ENCODE measurements at regions not wholly inside any gene's neighbourhood (a gene's known extent, or its start where the extent isn't known, plus 50 kb on each side); places are given as distances from the start of the nearest gene placed in this dataset.

DNA sequence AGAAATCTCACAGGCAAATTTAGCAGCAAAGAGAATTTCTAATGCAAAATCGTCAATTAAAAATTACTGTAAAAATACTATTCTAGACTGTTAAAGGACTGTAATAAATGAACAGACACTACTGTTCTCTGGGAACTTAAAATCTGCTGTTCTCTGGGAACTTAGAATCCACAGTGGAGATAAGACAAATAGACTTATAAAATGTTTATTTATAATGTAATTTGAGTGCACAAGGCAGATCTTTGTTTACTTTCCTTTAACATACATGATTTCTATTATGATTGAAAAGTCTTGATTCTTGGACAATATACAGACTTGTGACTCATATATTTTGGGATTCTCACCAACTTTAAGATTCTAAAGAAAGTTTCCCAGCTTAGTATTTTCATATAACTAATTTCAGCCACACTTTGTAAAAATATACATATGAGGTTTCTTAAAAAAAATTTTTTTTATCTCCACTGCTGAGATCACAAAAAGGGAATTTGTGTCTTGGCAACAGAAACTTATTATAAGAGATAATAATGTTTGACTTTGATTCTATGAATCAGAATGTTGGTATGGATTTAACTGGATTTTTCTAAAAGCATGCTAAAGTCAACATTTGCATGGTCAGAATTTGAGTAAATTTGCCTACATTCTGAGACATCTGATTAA, 166.3 kb upstream of the RHOBTB1 start:
- no peak overlapping the region for H4K8ac ChIP-seq (ENCODE audit: low read depth, low read length)
- no peak overlapping the region for H3K9ac ChIP-seq (ENCODE audit: low read length)
- H3K27me3 ChIP-seq (ENCODE audit: insufficient read depth, low read length): no peaks in the 10 kb centered on the region
- H3K4ac ChIP-seq (ENCODE audit: low read depth, low read length): no peak overlapping the region
- H4K12ac ChIP-seq (ENCODE audit: low read depth, low read length): no peak overlapping the region
- no peaks in the 10 kb centered on the region for H3K4me1 ChIP-seq (ENCODE audit: control insufficient read depth in 1 of 2, insufficient read depth in 2 of 2, low read length in 2 of 2)
- H3K18ac ChIP-seq (ENCODE audit: low read length): no peak overlapping the region
- no CpG with 5 or more reads among the region's 1 CpG for WGBS (ENCODE audit: extremely low coverage, insufficient coverage, insufficient read length)
- no peaks in the 10 kb centered on the region for H3K36me3 ChIP-seq (ENCODE audit: control insufficient read depth in 1 of 2, insufficient read depth in 2 of 2, low read length in 2 of 2)
- DNase-seq: no peak
- H3K79me1 ChIP-seq (ENCODE audit: low read length): no peaks in the 10 kb centered on the region
- H2BK120ac ChIP-seq (ENCODE audit: insufficient read depth, low read length, poor library complexity): no peak overlapping the region
- no peak overlapping the region for H2AFZ ChIP-seq (ENCODE audit: insufficient read depth, low read length, poor library complexity)
- H2BK12ac ChIP-seq (ENCODE audit: low read length): no peak overlapping the region
- no peak overlapping the region for H3K14ac ChIP-seq (ENCODE audit: low read length)
- no peak overlapping the region for H3K4me2 ChIP-seq (ENCODE audit: low read length)
- H2BK5ac ChIP-seq (ENCODE audit: low read depth, low read length, poor library complexity): no peak overlapping the region
- no peak overlapping the region for H4K91ac ChIP-seq (ENCODE audit: low read depth, low read length)
- H3K9me3 ChIP-seq (ENCODE audit: insufficient read depth, low read depth, low read length): no peaks in the 10 kb centered on the region
- H2AK5ac ChIP-seq (ENCODE audit: low read length): no peak overlapping the region
- no peak overlapping the region for H3K27ac ChIP-seq (ENCODE audit: low read depth, low read length)
- no peak overlapping the region for H3K4me3 ChIP-seq (ENCODE audit: low read depth, low read length)
- H3K23ac ChIP-seq (ENCODE audit: low read length): no peak overlapping the region
- H3K79me2 ChIP-seq (ENCODE audit: control insufficient read depth, insufficient read depth, low read length, poor library complexity): no peaks in the 10 kb centered on the region

- Histone ChIP-seq H3K79me1 (ENCODE audit: low read length) (no peaks in the 10 kb centered on the region), H3K79me2 (ENCODE audit: control insufficient read depth, insufficient read depth, low read length, poor library complexity) (no peaks in the 10 kb centered on the region), H3K27ac (ENCODE audit: low read depth, low read length) (no peak overlapping the region), H3K27me3 (ENCODE audit: insufficient read depth, low read length) (no peaks in the 10 kb centered on the region), H3K4ac (ENCODE audit: low read depth, low read length) (no peak overlapping the region), H3K9me3 (ENCODE audit: insufficient read depth, low read depth, low read length) (no peaks in the 10 kb centered on the region), H2AFZ (ENCODE audit: insufficient read depth, low read length, poor library complexity) (no peak overlapping the region), H3K4me2 (ENCODE audit: low read length) (no peak overlapping the region), H3K18ac (ENCODE audit: low read length) (no peak overlapping the region), H3K4me3 (ENCODE audit: low read depth, low read length) (no peak overlapping the region), H3K23ac (ENCODE audit: low read length) (peak overlapping the region; percentile 33), H4K91ac (ENCODE audit: low read depth, low read length) (no peak overlapping the region), H4K8ac (ENCODE audit: low read depth, low read length) (no peak overlapping the region), H3K14ac (ENCODE audit: low read length) (no peak overlapping the region), H4K12ac (ENCODE audit: low read depth, low read length) (no peak overlapping the region), H3K9ac (ENCODE audit: low read length) (no peak overlapping the region), H2AK5ac (ENCODE audit: low read length) (no peak overlapping the region), H3K4me1 (ENCODE audit: control insufficient read depth in 1 of 2, insufficient read depth in 2 of 2, low read length in 2 of 2) (no peaks in the 10 kb centered on the region), H2BK5ac (ENCODE audit: low read depth, low read length, poor library complexity) (no peak overlapping the region), H2BK120ac (ENCODE audit: insufficient read depth, low read length, poor library complexity) (no peak overlapping the region), H3K36me3 (ENCODE audit: control insufficient read depth in 1 of 2, insufficient read depth in 2 of 2, low read length in 2 of 2) (no peaks in the 10 kb centered on the region), H2BK12ac (ENCODE audit: low read length) (no peak overlapping the region)
- WGBS (ENCODE audit: extremely low coverage, insufficient coverage, insufficient read length): no CpG with 5 or more reads among the region's 3 CpGs
- no peak for DNase-seq
Measured at GRCh38 chr10:61108915-61109314, 164.9 kb upstream of the RHOBTB1 start.

GRCh38 chr10:61100887-61101286, 156.9 kb upstream of the RHOBTB1 start:
- Histone ChIP-seq H3K23ac (ENCODE audit: low read length) (no peak overlapping the region), H2AK5ac (ENCODE audit: low read length) (no peak overlapping the region), H3K4me2 (ENCODE audit: low read length) (no peak overlapping the region), H3K27me3 (ENCODE audit: insufficient read depth, low read length) (no peaks in the 10 kb centered on the region), H4K8ac (ENCODE audit: low read depth, low read length) (no peak overlapping the region), H3K9me3 (ENCODE audit: insufficient read depth, low read depth, low read length) (no peaks in the 10 kb centered on the region), H3K4ac (ENCODE audit: low read depth, low read length) (no peak overlapping the region), H2AFZ (ENCODE audit: insufficient read depth, low read length, poor library complexity) (no peak overlapping the region), H3K79me1 (ENCODE audit: low read length) (no peaks in the 10 kb centered on the region), H2BK5ac (ENCODE audit: low read depth, low read length, poor library complexity) (no peak overlapping the region), H3K18ac (ENCODE audit: low read length) (no peak overlapping the region), H3K27ac (ENCODE audit: low read depth, low read length) (no peak overlapping the region), H3K14ac (ENCODE audit: low read length) (no peak overlapping the region), H3K79me2 (ENCODE audit: control insufficient read depth, insufficient read depth, low read length, poor library complexity) (no peaks in the 10 kb centered on the region), H3K4me3 (ENCODE audit: low read depth, low read length) (no peak overlapping the region), H3K9ac (ENCODE audit: low read length) (no peak overlapping the region), H4K12ac (ENCODE audit: low read depth, low read length) (no peak overlapping the region), H3K36me3 (ENCODE audit: control insufficient read depth in 1 of 2, insufficient read depth in 2 of 2, low read length in 2 of 2) (no peaks in the 10 kb centered on the region), H2BK12ac (ENCODE audit: low read length) (no peak overlapping the region), H4K91ac (ENCODE audit: low read depth, low read length) (no peak overlapping the region), H3K4me1 (ENCODE audit: control insufficient read depth in 1 of 2, insufficient read depth in 2 of 2, low read length in 2 of 2) (no peaks in the 10 kb centered on the region), H2BK120ac (ENCODE audit: insufficient read depth, low read length, poor library complexity) (no peak overlapping the region)
- WGBS (ENCODE audit: extremely low coverage, insufficient coverage, insufficient read length): no CpG with 5 or more reads among the region's 5 CpGs
- DNase-seq: no peak

GRCh38 chr10:61099756-61100155, 155.8 kb upstream of the RHOBTB1 start:
- no peak overlapping the region for H3K9ac ChIP-seq (ENCODE audit: low read length)
- H4K8ac ChIP-seq (ENCODE audit: low read depth, low read length): no peak overlapping the region
- no CpG with 5 or more reads among the region's 4 CpGs for WGBS (ENCODE audit: extremely low coverage, insufficient coverage, insufficient read length)

More at GRCh38 chr10:61099756-61100155, 155.8 kb upstream of the RHOBTB1 start:
- H3K14ac ChIP-seq (ENCODE audit: low read length): no peak overlapping the region
- no peak overlapping the region for H2AFZ ChIP-seq (ENCODE audit: insufficient read depth, low read length, poor library complexity)
- no peaks in the 10 kb centered on the region for H3K79me2 ChIP-seq (ENCODE audit: control insufficient read depth, insufficient read depth, low read length, poor library complexity)
- no peaks in the 10 kb centered on the region for H3K79me1 ChIP-seq (ENCODE audit: low read length)
- no peak overlapping the region for H2BK5ac ChIP-seq (ENCODE audit: low read depth, low read length, poor library complexity)
- H3K18ac ChIP-seq (ENCODE audit: low read length): no peak overlapping the region
- no peak overlapping the region for H2BK12ac ChIP-seq (ENCODE audit: low read length)
- no peak for DNase-seq
- H3K4me2 ChIP-seq (ENCODE audit: low read length): no peak overlapping the region
- H3K9me3 ChIP-seq (ENCODE audit: insufficient read depth, low read depth, low read length): no peaks in the 10 kb centered on the region
- no peak overlapping the region for H2BK120ac ChIP-seq (ENCODE audit: insufficient read depth, low read length, poor library complexity)
- H4K91ac ChIP-seq (ENCODE audit: low read depth, low read length): no peak overlapping the region
- no peak overlapping the region for H3K4me3 ChIP-seq (ENCODE audit: low read depth, low read length)
- no peak overlapping the region for H2AK5ac ChIP-seq (ENCODE audit: low read length)
- no peak overlapping the region for H3K23ac ChIP-seq (ENCODE audit: low read length)
- H3K36me3 ChIP-seq (ENCODE audit: control insufficient read depth in 1 of 2, insufficient read depth in 2 of 2, low read length in 2 of 2): no peaks in the 10 kb centered on the region
- no peak overlapping the region for H3K4ac ChIP-seq (ENCODE audit: low read depth, low read length)
- H4K12ac ChIP-seq (ENCODE audit: low read depth, low read length): no peak overlapping the region
- no peaks in the 10 kb centered on the region for H3K27me3 ChIP-seq (ENCODE audit: insufficient read depth, low read length)
- H3K4me1 ChIP-seq (ENCODE audit: control insufficient read depth in 1 of 2, insufficient read depth in 2 of 2, low read length in 2 of 2): no peaks in the 10 kb centered on the region
- H3K27ac ChIP-seq (ENCODE audit: low read depth, low read length): no peak overlapping the region

Measured in trophoblast cell (in vitro differentiated cells and primary cell).